GM18511 (cell line): ENCODE measurements at regions not wholly inside any gene's neighbourhood (a gene's known extent, or its start where the extent isn't known, plus 50 kb on each side); places are given as distances from the start of the nearest gene placed in this dataset.

ENCODE experiments used
- ATAC-seq: cut with Tn5 transposase; IDR thresholded peaks from one replicate; pipeline ENCODE4 v1.9.1; 2021; ENCODE audit warnings: mild to moderate bottlenecking, moderate library complexity; ENCODE audit not compliant: unreplicated experiment

- ATAC-seq: no peak
Observed at GRCh38 chr16:14362774-14363371, 267.2 kb downstream of the PARN start.

- ATAC-seq: no peak
Observed at GRCh38 chr16:14360326-14361037, 269.6 kb downstream of the PARN start.

GRCh38 chr16:14358697-14359305 is 271.3 kb downstream of the PARN start:
- ATAC-seq: no peak

GRCh38 chr16:14357328-14357727 is 272.7 kb downstream of the PARN start:
- no peak for ATAC-seq

DNA sequence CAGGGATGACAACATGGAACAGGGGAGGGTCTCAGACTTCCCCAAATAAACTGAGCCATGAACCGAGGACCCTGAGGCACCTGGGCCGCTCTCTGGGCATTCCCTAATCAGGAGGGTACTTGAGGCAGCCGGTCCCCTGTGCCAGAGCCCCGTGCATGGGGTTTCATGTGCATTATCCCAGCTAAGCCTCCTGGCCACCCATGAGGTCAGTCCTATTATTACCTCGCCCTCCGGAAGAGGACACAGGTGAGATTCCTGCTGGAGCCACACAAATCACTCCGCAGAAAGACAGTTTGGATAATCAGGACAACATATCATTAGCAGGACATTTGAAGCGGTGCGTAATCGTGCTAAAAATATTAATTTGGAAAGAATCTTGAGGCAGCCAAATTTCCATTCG is 274.0 kb downstream of the PARN start:
- no peak for ATAC-seq

GRCh38 chr16:14354561-14355351 is 275.3 kb downstream of the PARN start:
- peak; percentile 93 for ATAC-seq

- no peak for ATAC-seq
Observed at GRCh38 chr16:14353340-14353739, 276.7 kb downstream of the PARN start.

- ATAC-seq: no peak
Observed at GRCh38 chr16:14351647-14352046, 278.4 kb downstream of the PARN start.

- no peak for ATAC-seq
Observed at GRCh38 chr16:14350626-14351025, 279.4 kb downstream of the PARN start.

DNA sequence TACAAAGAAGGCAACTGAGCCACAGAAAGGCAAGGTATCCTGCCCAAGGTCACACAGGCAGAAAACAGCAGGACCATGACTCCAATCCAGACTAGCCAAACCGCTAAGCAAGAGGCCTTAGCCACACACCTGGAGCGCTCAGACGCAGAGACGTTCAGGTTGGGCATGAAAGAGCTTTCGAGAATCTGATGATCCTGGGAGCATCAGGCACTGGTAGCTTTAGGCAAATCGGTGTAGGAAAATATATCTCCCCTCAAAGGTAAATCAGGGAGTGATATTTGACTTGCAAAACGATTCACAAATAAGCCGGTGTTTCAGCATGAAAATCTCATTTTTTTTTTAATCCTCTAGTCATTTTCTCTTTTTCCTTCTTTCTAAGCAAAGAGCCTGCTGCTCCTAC is 279.0 kb downstream of the MRTFB start:
- no peak for ATAC-seq

GRCh38 chr16:14347706-14348105 is 276.6 kb downstream of the MRTFB start:
- no peak for ATAC-seq

DNA sequence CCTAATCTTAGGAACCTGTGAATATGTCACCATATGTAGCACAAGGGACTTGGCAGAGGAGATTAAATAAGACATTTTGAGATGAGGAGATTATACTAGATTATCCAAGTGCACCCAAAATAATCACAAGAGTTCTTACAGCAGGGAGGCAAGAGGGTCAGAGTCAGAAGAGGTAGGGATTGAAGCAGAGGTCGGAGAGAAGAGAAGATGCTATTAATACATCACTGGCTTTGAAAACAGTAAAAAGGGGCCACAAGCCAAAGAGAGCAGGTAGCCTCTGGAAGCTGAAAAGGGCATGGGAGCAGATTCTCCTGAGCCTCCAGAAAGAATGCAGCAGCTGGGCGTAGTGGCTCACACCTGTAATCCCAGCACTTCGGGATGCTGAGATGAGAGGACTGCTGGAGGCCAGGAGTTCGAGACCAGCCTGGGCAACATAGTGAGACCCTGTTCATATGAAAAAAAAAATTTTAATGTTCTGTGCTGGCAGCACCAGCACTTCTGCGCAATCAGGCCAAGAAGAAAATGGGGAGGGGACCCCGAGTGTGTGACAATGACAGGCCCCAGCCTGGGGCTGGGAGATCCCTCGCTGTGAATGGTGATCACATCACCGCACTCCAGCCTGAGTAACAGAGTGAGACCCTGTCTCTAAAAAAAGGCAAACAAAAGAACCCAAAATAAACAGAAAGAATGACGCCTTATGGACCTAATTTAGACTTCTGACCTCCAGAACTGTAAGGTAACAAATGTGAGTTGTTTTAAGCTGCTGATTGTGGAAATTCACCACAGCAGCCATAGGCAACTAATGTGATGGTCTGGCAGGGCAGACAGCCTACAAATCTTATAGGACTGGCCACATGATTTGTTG is 275.4 kb downstream of the MRTFB start:
- ATAC-seq: no peak

DNA sequence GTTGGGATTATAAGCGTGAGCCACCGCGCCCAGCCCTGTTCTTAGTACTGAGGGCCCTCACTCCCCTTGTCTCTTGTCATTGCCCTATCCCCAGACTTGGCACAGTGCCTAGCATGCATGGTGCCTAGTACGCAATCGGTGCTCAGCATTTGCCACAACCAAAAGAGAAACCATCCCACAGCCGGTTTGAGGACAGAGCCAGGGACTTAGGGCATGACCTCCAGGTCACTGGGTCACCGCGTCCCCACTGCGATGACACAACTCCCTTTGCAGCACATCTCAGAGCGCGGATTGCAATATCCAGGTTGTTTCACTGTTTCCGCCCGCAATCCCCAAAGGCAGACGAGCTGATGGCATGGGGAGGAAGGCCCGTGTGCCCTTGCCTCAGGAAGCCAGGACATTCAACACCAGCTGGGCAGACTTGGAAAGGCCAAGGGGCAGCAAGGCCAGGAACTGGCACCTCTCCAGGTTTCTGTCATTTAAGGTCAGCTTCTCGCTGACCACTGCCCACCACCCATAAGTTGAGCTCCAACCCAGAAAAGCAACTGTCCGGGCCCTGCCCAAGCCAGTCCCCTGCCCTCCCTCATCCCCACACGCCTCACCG is 274.5 kb downstream of the MRTFB start:
- ATAC-seq: no peak

DNA sequence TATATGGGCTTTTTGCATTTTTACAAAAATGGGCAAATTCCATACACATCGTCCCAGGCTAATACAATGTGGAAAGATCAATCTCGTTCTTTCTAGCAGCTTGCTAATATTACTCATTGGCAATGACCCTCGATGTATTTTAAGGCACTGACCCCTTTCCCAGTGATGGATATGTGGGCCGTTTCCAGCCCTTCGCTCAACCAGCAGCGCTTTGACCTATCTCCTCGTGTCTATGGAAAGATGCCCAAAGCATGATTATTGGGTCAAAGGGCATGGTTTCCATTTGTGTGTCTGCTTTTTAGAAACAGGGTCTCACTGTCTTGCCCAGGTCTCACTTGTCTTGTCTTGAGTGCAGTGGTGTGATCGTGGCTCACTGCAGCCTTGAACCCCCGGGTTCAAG is 273.8 kb downstream of the MRTFB start:
- no peak for ATAC-seq

DNA sequence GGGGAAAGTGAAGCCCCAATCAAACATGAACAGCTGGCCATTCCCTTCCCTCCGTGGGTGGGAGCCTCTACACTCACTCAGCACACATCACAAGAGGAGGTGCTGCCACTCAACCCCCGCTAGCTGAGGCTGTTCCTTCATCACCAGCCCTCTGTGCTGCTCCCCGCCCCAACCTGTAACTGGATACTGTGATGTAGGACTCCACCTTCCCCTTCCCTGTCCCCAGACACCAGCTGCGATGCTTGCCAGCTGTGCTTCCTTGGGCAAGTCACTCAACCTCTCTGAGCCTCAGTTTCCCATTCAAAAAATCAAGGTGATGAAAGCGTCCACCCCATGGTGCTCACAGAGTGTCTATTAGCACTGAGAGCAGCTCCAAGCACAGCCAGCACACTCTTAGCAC is 273.2 kb downstream of the MRTFB start:
- no peak for ATAC-seq

DNA sequence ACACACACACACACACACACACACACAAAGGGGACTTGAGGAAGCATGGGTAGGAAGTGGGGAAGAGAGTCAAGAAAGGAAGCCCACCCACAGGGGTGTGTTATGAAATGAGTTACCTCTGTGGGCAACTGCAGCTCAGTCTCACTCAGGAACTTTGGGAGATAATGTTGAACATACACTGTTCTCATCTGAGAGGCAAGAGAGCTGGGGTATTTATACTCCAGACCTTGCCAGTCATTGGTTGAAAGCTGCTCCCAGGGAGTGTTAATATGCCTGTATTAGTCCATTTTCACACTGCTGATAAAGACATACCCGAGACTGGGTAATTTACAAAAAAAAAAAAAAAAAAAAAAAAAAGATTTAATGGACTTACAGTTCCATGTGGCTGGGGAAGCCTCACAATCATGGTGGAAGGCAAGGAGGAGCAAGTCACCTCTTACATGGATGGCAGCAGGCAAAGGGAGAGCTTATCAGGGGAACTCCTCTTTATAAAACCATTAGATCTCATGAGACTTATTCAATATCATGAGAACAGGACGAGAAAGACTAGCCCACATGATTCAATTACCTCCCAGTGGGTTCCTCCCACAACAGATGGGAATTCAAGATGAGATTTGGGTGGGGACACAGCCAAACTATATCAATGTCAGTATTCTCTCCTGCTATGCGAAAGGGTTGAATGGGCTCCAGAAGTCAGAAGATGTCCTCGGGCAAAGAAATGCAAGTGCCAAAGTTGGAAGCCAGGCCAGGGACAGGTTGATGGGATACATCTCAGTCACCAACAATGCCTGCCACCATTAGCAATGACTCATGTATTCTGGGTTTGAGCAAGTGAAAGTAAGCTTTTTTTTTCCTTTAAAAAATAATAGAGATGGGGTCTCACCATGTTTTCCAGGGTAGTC is 270.5 kb downstream of the MRTFB start:
- no peak for ATAC-seq

DNA sequence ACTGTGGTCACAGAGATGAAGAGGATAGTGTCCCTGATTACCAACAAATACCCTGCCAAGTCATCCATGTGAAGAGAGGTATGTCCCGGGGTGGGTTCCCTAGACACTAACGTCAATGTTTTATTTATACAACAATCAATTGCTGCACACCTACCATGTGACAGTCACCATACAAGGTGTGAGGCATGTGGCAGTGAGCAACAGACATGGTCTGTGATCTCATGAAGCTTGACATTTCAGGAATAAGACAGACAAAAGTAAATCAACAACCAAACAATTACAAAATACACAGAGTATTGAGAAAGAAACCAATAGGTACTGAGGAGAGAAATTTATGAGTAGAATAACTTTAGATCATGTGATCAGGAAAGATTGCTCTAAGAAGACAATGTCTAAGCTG is 268.6 kb downstream of the MRTFB start:
- no peak for ATAC-seq

DNA sequence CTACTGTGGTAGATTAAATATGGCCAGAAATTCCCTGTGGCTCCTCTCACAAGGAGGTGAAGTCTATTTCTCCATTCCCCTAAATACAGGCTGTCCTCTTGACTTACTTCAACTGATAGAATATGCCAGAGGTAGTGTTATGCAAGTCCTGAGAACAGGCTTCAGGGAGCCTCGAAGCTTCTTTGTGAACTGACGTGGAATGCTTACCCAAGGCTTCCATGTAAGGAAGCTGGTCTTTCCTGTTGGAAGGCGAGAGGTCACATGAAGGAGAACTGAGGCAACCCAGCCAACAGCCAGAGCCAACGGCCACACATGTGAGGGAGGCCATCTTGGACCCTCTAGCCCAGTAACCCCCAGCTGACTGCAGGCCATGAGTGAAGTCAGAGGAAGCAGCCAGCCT is 267.9 kb downstream of the MRTFB start:
- ATAC-seq: no peak

DNA sequence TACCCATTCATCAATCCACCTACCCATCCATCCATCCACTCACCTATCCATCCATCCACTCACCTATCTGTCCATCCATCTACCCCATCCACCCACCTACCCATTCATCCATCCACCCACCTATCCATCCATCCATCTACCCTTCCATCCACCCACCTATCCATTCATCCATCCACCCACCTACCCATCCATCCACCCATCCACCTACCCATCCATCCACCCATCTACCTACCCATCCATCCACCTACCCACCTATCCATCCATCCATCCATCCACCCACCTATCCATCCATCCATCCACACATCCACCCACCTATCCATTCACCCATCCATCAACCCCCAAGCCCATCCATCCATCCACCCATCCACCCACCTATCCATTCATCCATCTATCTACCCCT is 267.1 kb downstream of the MRTFB start:
- no peak for ATAC-seq
